ENCODE measurements at regions not wholly inside any gene's neighbourhood (a gene's known extent, or its start where the extent isn't known, plus 50 kb on each side); places are given as distances from the start of the nearest gene placed in this dataset.

DNA sequence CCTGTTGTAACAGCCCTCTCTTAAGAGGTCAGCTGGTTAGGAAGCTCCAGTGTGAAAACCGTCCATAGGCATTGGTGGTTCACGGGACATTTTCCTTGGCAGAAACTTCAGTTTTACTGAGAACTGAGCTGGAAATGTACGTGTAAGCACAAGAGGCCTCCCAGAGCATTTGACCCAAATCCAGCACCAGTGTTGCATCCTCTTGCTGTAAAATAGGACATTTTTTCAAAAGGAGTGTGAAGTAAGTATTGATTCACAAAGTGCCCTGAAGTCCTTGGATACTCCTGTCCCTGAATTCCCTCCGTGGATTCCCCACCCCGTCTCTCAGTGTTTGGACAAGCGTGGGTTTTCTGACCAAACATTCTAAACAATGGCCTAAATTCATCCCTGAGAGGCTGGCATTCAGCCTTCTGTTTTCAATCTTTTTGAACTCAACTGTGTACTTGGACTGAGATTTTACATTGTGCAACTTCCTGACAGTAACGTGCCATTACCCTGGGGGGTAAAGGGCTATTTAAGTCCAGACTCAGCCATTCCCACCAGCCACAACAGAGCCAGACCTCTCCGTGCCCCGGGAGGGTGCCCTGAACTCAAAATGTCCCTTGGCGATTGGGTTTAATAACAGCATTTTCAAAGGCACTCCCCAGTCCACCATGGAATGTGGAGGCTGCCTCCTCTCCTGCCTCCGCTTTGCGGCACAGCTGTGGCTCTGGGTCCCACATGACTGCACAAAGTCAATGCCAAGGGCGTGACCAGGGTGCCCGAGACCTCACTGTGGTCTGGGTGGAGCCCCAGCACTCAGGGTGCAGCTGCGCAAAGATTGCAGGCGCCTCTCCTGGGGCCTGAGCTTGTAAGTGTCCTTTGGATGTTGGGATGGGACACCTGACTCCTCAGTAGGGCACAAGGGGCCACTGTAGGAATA is 92.7 kb upstream of the AFDN start (continued):
- no peak for TF ChIP-seq MAFG (CRISPR knock-in tag; IDR thresholded peaks at IDR 0.05)
- TF ChIP-seq PRDM10 (CRISPR knock-in tag; IDR thresholded peaks at IDR 0.05; ENCODE audit: low read depth), result peak; percentile 89
- peak; percentile 82 for TF ChIP-seq MAX (IDR thresholded peaks at IDR 0.05)
- no peak for TF ChIP-seq ATRX (CRISPR knock-in tag; IDR thresholded peaks at IDR 0.05; ENCODE audit: borderline replicate concordance)
- peak; percentile 87 for TF ChIP-seq SPEN (CRISPR knock-in tag; IDR thresholded peaks at IDR 0.05; ENCODE audit: low read depth)
- peak; percentile 100 for TF ChIP-seq THRA (CRISPR knock-in tag; IDR thresholded peaks at IDR 0.05; ENCODE audit: borderline replicate concordance)
- TF ChIP-seq ZZZ3 (CRISPR knock-in tag; IDR thresholded peaks at IDR 0.05; ENCODE audit: borderline replicate concordance), result peak; percentile 69; the same call in 1 of the 2 replicates
- TF ChIP-seq ZNF333 (CRISPR knock-in tag; IDR thresholded peaks at IDR 0.05; ENCODE audit: borderline replicate concordance), result peak; percentile 70; the same call in 1 of the 2 replicates
- TF ChIP-seq SATB2 (CRISPR knock-in tag; IDR thresholded peaks at IDR 0.05), result no peak; the same call in 1 of the 2 replicates
- TF ChIP-seq GATAD2A (CRISPR knock-in tag; IDR thresholded peaks at IDR 0.05), result peak; percentile 100
- TF ChIP-seq ETV6 (CRISPR knock-in tag; conservative IDR thresholded peaks at IDR 0.05), result no peak; the same call in 1 of the 2 replicates
- TF ChIP-seq FUBP1 (CRISPR knock-in tag; IDR thresholded peaks at IDR 0.05; ENCODE audit: borderline replicate concordance), result no peak; the same call in 1 of the 2 replicates
- TF ChIP-seq ZNF619 (CRISPR knock-in tag; IDR thresholded peaks at IDR 0.05), result no peak
- TF ChIP-seq NR3C1 (CRISPR knock-in tag; IDR thresholded peaks at IDR 0.05), result no peak
- TF ChIP-seq JARID2 (CRISPR knock-in tag; IDR thresholded peaks at IDR 0.05; ENCODE audit: insufficient replicate concordance), result peak; percentile 92
- TF ChIP-seq KDM3A (CRISPR knock-in tag; IDR thresholded peaks at IDR 0.05; ENCODE audit: low read depth), result peak; percentile 71; the same call in 1 of the 2 replicates
- peak; percentile 97 to 99 for TF ChIP-seq EP300 (IDR thresholded peaks at IDR 0.05; ENCODE audit: low read depth in 2 of 2, low read length in 2 of 2)
- TF ChIP-seq EP300 (CRISPR knock-in tag; IDR thresholded peaks at IDR 0.05; ENCODE audit: borderline replicate concordance), result peak; percentile 99
- no peak for TF ChIP-seq ATF7 (IDR thresholded peaks at IDR 0.05)
- peak; percentile 87 for TF ChIP-seq ATF7 (CRISPR knock-in tag; IDR thresholded peaks at IDR 0.05)
- no peak for TF ChIP-seq TCF12 (IDR thresholded peaks at IDR 0.05)
- TF ChIP-seq TCF12 (CRISPR knock-in tag; IDR thresholded peaks at IDR 0.05), result peak; percentile 98
